Endodermal cell (in vitro differentiated cells): ENCODE measurements at regions not wholly inside any gene's neighbourhood (a gene's known extent, or its start where the extent isn't known, plus 50 kb on each side); places are given as distances from the start of the nearest gene placed in this dataset.

Experiments used
- DNase-seq: peaks from one replicate; pipeline ENCODE4 v3.0.0-alpha.2; 2017
- H3K27ac ChIP-seq: 2 replicates; pipeline ENCODE4 v1.5.1; 2013; ENCODE audit warnings: mild to moderate bottlenecking, low read depth, low read length, moderate library complexity
- H3K27me3 ChIP-seq: 2 replicates; pipeline ENCODE4 v1.6.1; 2013; ENCODE audit warnings: mild to moderate bottlenecking, low read length, moderate library complexity; ENCODE audit not compliant: insufficient read depth, control insufficient read depth, poor library complexity, severe bottlenecking
- H3K36me3 ChIP-seq: 2 replicates; pipeline ENCODE4 v1.7.0; 2013; ENCODE audit warnings: mild to moderate bottlenecking, low read length, moderate library complexity; ENCODE audit not compliant: control insufficient read depth, insufficient read depth
- H3K4me1 ChIP-seq: one replicate; pipeline ENCODE4 v1.7.0; 2013; ENCODE audit warnings: low read length; ENCODE audit not compliant: control insufficient read depth, insufficient read depth
- H3K4me3 ChIP-seq: 2 replicates; pipeline ENCODE4 v1.5.1; 2013; ENCODE audit warnings: mild to moderate bottlenecking, low read length, moderate library complexity
- H3K9ac ChIP-seq: 2 replicates; pipeline ENCODE4 v1.6.1; 2013; ENCODE audit warnings: mild to moderate bottlenecking, low read length, moderate library complexity; ENCODE audit not compliant: poor library complexity, severe bottlenecking; ENCODE audit errors: extremely low read depth
- H3K9me3 ChIP-seq: 2 replicates; pipeline ENCODE4 v1.6.1; 2013; ENCODE audit warnings: mild to moderate bottlenecking, low read length, moderate library complexity; ENCODE audit not compliant: control insufficient read depth
- H3K27ac Mint-ChIP-seq: 2 replicates; pipeline ENCODE4 v1.8.0; 2020; ENCODE audit warnings: mixed read lengths
- H3K27me3 Mint-ChIP-seq: 2 replicates; pipeline ENCODE4 v1.8.0; 2021; ENCODE audit warnings: mild to moderate bottlenecking, mixed read lengths; ENCODE audit not compliant: insufficient read depth
- H3K36me3 Mint-ChIP-seq: 2 replicates; pipeline ENCODE4 v1.8.0; 2020; ENCODE audit warnings: low read depth, mixed read lengths
- H3K4me1 Mint-ChIP-seq: 2 replicates; pipeline ENCODE4 v1.8.0; 2020; ENCODE audit warnings: mixed read lengths
- H3K4me3 Mint-ChIP-seq: 2 replicates; pipeline ENCODE4 v1.8.0; 2020; ENCODE audit warnings: mild to moderate bottlenecking, moderate library complexity, mixed read lengths
- H3K9me3 Mint-ChIP-seq: 2 replicates; pipeline ENCODE4 v1.8.0; 2020; ENCODE audit warnings: mild to moderate bottlenecking, mixed read lengths
- CTCF ChIP-seq: fragments of 200-600 bp; sonication (generic); conservative IDR thresholded peaks from 2 replicates; pipeline ENCODE4 v1.5.0; 2021; ENCODE audit warnings: antibody characterized with exemption, mild to moderate bottlenecking
- WGBS, 2 experiments: methylation state at CpG; one replicate each; pipeline versions ENCODE4 v1.1.5 to v1.1.7; 2013; ENCODE audit warnings: missing lambda C conversion rate in 2 of 2, mixed read lengths in 1 of 2; ENCODE audit not compliant: insufficient coverage in 1 of 2, insufficient read length in 1 of 2; 5-methylcytosine and 5-hydroxymethylcytosine counted together

DNA sequence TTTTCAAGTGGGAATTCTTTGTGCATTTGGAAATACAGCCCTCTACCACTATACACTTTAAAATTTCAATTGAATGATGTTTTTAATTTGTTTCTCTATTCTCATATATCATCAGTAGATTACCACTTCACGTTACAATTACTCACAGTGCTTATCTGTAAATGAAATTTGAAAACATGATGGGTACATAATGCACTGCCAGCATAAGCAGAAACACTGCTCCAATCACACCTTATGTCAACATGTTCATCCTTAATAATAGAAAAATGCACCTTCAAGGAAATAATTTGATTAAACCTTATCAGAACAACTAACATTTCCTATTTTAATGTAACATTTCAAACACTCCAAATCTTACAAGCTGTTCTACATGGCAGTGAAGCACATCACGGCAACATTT is 718.4 kb downstream of the GBE1 start:
- no peak for TF ChIP-seq CTCF
- Histone ChIP-seq H3K36me3 (no peaks in the 10 kb centered on the region), H3K27ac (no peak overlapping the region), H3K9me3 (no peaks in the 10 kb centered on the region), H3K4me3 (no peak overlapping the region), H3K4me1 (no peaks in the 10 kb centered on the region), H3K9ac (no peak overlapping the region), H3K27me3 (no peaks in the 10 kb centered on the region)
- WGBS, 2 experiments, result 98% methylated on average over 2 of the region's 2 CpGs; no CpG with 5 or more reads in 1 of the 2 experiments
- H3K36me3 Mint-ChIP-seq, result no peaks in the 10 kb centered on the region
- H3K27me3 Mint-ChIP-seq, result no peaks in the 10 kb centered on the region
- no peak overlapping the region for H3K27ac Mint-ChIP-seq
- no peaks in the 10 kb centered on the region for H3K9me3 Mint-ChIP-seq
- no peak overlapping the region for H3K4me3 Mint-ChIP-seq
- no peaks in the 10 kb centered on the region for H3K4me1 Mint-ChIP-seq
- DNase-seq, result no peak

DNA sequence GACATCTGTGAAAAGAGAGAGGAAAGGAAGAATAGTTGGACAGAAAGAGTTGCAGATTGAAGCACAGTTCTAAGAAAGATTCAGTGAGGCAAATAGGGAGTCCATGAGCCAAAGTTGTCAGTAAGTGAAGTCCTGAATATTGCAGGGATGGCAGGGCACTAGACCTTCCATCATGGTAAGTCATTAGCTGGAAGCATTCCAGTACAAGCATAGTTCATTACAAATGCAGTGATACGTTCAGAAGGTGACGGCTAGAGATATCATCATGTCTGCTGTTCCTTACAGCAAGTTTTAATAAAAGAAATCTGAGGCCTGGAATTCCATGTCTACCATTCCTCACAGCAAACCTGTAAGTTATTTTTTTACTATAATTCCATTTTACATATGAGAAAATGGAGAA is 720.1 kb downstream of the GBE1 start:
- Histone ChIP-seq H3K4me3 (no peak overlapping the region), H3K9ac (no peak overlapping the region), H3K27ac (no peak overlapping the region), H3K9me3 (no peaks in the 10 kb centered on the region), H3K4me1 (no peaks in the 10 kb centered on the region), H3K27me3 (no peaks in the 10 kb centered on the region), H3K36me3 (no peaks in the 10 kb centered on the region)
- WGBS, 2 experiments, result 92 to 100% methylated on average over 2 of the region's 2 CpGs
- H3K9me3 Mint-ChIP-seq, result no peaks in the 10 kb centered on the region
- no peaks in the 10 kb centered on the region for H3K4me1 Mint-ChIP-seq
- H3K4me3 Mint-ChIP-seq, result no peak overlapping the region
- no peak for DNase-seq
- H3K27me3 Mint-ChIP-seq, result no peaks in the 10 kb centered on the region
- H3K27ac Mint-ChIP-seq, result no peak overlapping the region
- no peaks in the 10 kb centered on the region for H3K36me3 Mint-ChIP-seq
- no peak for TF ChIP-seq CTCF

DNA sequence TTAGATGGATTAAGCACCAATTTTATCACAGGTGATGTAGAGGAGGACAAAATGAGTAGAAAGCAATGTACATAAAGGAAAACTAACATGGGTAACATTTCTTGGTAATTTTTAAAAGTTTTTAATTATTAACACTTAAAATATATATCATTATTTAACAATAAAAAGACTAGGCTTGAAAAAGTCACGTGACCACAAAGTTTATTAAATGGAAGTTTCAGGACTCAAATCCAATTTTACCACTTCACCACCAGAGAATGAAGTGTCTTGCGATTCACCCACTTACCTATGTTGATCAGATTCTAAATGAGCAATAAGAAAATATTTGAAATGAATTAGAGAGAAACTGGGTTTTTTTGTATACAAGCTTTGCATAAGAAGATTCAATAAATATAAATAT is 721.3 kb downstream of the GBE1 start:
- no peaks in the 10 kb centered on the region for H3K27me3 Mint-ChIP-seq
- no peak for DNase-seq
- Histone ChIP-seq H3K4me3 (no peak overlapping the region), H3K27me3 (no peaks in the 10 kb centered on the region), H3K4me1 (no peaks in the 10 kb centered on the region), H3K36me3 (no peaks in the 10 kb centered on the region), H3K9ac (no peak overlapping the region), H3K27ac (no peak overlapping the region), H3K9me3 (no peaks in the 10 kb centered on the region)
- H3K4me1 Mint-ChIP-seq, result no peaks in the 10 kb centered on the region
- 100% methylated on average over 1 of the region's 2 CpGs; no CpG with 5 or more reads in 1 of the 2 experiments for WGBS, 2 experiments
- TF ChIP-seq CTCF, result no peak
- H3K4me3 Mint-ChIP-seq, result no peak overlapping the region
- H3K9me3 Mint-ChIP-seq, result no peaks in the 10 kb centered on the region
- no peaks in the 10 kb centered on the region for H3K36me3 Mint-ChIP-seq
- H3K27ac Mint-ChIP-seq, result no peak overlapping the region
